ENCODE measurements at regions not wholly inside any gene's neighbourhood (a gene's known extent, or its start where the extent isn't known, plus 50 kb on each side); places are given as distances from the start of the nearest gene placed in this dataset.

- Histone ChIP-seq H2BK15ac (ENCODE audit: low read length) (no peak overlapping the region), H3K79me2 (ENCODE audit: control insufficient read depth in 1 of 2, insufficient read depth in 2 of 2, low read length in 2 of 2) (no peaks in the 10 kb centered on the region), H2AFZ (ENCODE audit: low read length) (no peak overlapping the region), H3K18ac (ENCODE audit: extremely low read depth, low read length) (no peak overlapping the region), H3K9ac (replicated peaks in 1 of 4; ENCODE audit: extremely low read depth in 1 of 4, low read depth in 3 of 4, low read length in 3 of 4) (no peak overlapping the region), H3K4me3 (ENCODE audit: extremely low read depth in 1 of 4, insufficient read depth in 2 of 4, low read depth in 3 of 4, low read length in 4 of 4) (no peak overlapping the region), H3K4me1 (replicated peaks in 1 of 4; ENCODE audit: control insufficient read depth in 3 of 4, insufficient read depth in 4 of 4, low read length in 3 of 4) (peaks cover 0 to 3% (median 0%) of the 10 kb centered on the region in 4 experiments; a peak in 1 of 7 replicates), H4K5ac (ENCODE audit: insufficient read length, low read depth, low read length) (no peak overlapping the region), H3K56ac (replicated peaks; ENCODE audit: insufficient read length, low read depth, low read length) (no peak overlapping the region), H4K8ac (ENCODE audit: extremely low read depth, insufficient read depth, low read length) (no peak overlapping the region), H4K20me1 (replicated peaks in 1 of 2; ENCODE audit: control insufficient read depth in 1 of 2, insufficient read depth in 2 of 2, low read length in 2 of 2) (no peaks in the 10 kb centered on the region), H2BK20ac (ENCODE audit: low read length) (no peak overlapping the region), H3K23me2 (ENCODE audit: low read depth, low read length) (no peaks in the 10 kb centered on the region), H3K23ac (ENCODE audit: insufficient read length) (no peak overlapping the region), H3K9me3 (ENCODE audit: insufficient read depth in 2 of 2, low read depth in 1 of 2, low read length in 1 of 2) (peaks cover 0 to 2% of the 10 kb centered on the region in 2 experiments; a peak in 2 of 4 replicates), H3K79me1 (ENCODE audit: low read depth, low read length) (no peaks in the 10 kb centered on the region), H3K4me2 (ENCODE audit: insufficient read depth in 1 of 2, low read depth in 2 of 2, low read length in 2 of 2) (no peak overlapping the region), H3K14ac (ENCODE audit: insufficient read length) (no peak overlapping the region), H2BK5ac (ENCODE audit: low read depth, low read length) (no peak overlapping the region), H2BK12ac (ENCODE audit: low read depth, low read length) (no peak overlapping the region), H3K36me3 (ENCODE audit: control insufficient read depth in 2 of 4, insufficient read depth in 4 of 4, low read length in 3 of 4) (no peaks in the 10 kb centered on the region), H2AK5ac (ENCODE audit: low read depth, low read length) (no peak overlapping the region), H4K91ac (replicated peaks; ENCODE audit: insufficient read length, low read length) (no peak overlapping the region), H3K4ac (replicated peaks; ENCODE audit: insufficient read length, low read depth, low read length) (no peak overlapping the region), H2BK120ac (replicated peaks; ENCODE audit: low read depth, low read length) (no peak overlapping the region), H3K27me3 (replicated peaks in 1 of 4; ENCODE audit: control insufficient read depth in 3 of 4, extremely low read depth in 1 of 4, insufficient read depth in 3 of 4, low read length in 3 of 4) (no peaks in the 10 kb centered on the region), H3K27ac (ENCODE audit: low read depth, low read length) (no peak overlapping the region)
- no peak for FAIRE-seq
- no peak for DNase-seq (ENCODE audit: low read depth in 1 of 2, low spot score in 2 of 2)
- ChIA-PET POLR2A (ENCODE audit: partially characterized antibody) (no interaction called here), CTCF (ENCODE audit: partially characterized antibody) (interaction anchor here (0.6 kb wide), 1 partner anchor 11 kb away, joined by 3 read pairs; no protein-coding TSS in a partner anchor)
- TF ChIP-seq TAF7 (optimal IDR thresholded peaks at IDR 0.05; ENCODE audit: borderline replicate concordance, low read depth, low read length): no peak
- 47% methylated on average over 2 of the region's 2 CpGs; no CpG with 5 or more reads in 1 of the 2 experiments for WGBS, 2 experiments (ENCODE audit: extremely low coverage in 1 of 2, insufficient coverage in 1 of 2, insufficient read length in 1 of 2, insufficient replicate concordance in 2 of 2, low coverage in 1 of 2, low lambda C conversion rate in 2 of 2, missing lambda C conversion rate in 1 of 2)
Observed at GRCh38 chr5:124519396-124519795, 227.0 kb downstream of the ZNF608 start.

Data from H1 (cell line).